ENCODE measurements at regions not wholly inside any gene's neighbourhood (a gene's known extent, or its start where the extent isn't known, plus 50 kb on each side); places are given as distances from the start of the nearest gene placed in this dataset.

DNA sequence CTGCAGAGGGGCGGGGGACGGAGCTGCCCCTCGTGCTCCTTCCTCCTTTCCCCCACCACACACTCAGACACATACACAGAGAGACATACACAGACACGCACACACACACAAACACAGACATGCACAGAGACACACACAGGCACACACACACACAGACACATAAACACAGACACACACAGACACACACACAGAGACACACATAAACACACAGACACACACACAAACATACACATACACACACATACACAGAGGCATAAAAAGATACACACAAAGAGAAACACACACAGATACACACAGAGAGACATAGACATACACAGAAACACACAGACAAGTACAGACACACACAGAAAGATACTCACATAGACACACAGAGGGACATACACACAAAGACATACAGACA lies 136.0 kb downstream of the UQCRFS1 start:
- intact Hi-C loops (cut with micrococcal nuclease): no loop called here
- Mint-ChIP-seq H3K4me3 (no peak overlapping the region), H3K9me3 (no peaks in the 10 kb centered on the region), H3K27me3 (no peaks in the 10 kb centered on the region), H3K36me3 (ENCODE audit: low read depth) (no peaks in the 10 kb centered on the region), H3K27ac (no peak overlapping the region), H3K4me1 (no peaks in the 10 kb centered on the region)
- CTCF ChIA-PET: no interaction called here
- POLR2A ChIA-PET: no interaction called here
- no peak for ATAC-seq (ENCODE audit: low read depth)
- DNase-seq: no peak
- TF ChIP-seq, protein P1, sequence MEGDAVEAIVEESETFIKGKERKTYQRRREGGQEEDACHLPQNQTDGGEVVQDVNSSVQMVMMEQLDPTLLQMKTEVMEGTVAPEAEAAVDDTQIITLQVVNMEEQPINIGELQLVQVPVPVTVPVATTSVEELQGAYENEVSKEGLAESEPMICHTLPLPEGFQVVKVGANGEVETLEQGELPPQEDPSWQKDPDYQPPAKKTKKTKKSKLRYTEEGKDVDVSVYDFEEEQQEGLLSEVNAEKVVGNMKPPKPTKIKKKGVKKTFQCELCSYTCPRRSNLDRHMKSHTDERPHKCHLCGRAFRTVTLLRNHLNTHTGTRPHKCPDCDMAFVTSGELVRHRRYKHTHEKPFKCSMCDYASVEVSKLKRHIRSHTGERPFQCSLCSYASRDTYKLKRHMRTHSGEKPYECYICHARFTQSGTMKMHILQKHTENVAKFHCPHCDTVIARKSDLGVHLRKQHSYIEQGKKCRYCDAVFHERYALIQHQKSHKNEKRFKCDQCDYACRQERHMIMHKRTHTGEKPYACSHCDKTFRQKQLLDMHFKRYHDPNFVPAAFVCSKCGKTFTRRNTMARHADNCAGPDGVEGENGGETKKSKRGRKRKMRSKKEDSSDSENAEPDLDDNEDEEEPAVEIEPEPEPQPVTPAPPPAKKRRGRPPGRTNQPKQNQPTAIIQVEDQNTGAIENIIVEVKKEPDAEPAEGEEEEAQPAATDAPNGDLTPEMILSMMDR (IDR thresholded peaks at IDR 0.05): no peak

DNA sequence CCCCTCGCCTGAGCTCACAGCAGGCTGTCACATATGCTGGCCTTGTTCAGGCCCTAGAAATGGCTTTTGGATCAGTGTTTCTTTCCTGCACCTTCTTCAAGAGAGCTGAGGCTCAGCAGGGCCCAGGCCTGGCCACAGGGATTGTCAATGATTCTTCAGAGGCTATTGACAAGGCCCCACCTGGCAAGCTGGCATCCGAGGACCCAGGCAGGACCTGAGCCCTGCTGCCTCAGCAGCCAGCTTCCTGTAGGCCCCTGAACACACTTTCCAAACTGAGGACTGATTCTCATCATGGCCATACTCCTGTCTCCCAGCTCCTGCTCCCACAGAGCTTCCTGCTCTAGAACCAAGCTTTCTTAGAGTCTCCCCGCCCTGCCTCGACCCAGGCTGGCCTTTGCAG lies 136.8 kb downstream of the UQCRFS1 start:
- ATAC-seq (ENCODE audit: low read depth) (no peak), DNase-seq (no peak)
- POLR2A ChIA-PET: no interaction called here
- intact Hi-C loops (cut with micrococcal nuclease): no loop called here
- H3K4me1 Mint-ChIP-seq: no peaks in the 10 kb centered on the region
- TF ChIP-seq, protein P1 (IDR thresholded peaks at IDR 0.05): no peak
- H3K27me3 Mint-ChIP-seq: no peaks in the 10 kb centered on the region
- CTCF ChIA-PET: no interaction called here
- no peaks in the 10 kb centered on the region for H3K36me3 Mint-ChIP-seq (ENCODE audit: low read depth)
- no peak overlapping the region for H3K4me3 Mint-ChIP-seq
- no peak overlapping the region for H3K27ac Mint-ChIP-seq
- no peaks in the 10 kb centered on the region for H3K9me3 Mint-ChIP-seq

DNA sequence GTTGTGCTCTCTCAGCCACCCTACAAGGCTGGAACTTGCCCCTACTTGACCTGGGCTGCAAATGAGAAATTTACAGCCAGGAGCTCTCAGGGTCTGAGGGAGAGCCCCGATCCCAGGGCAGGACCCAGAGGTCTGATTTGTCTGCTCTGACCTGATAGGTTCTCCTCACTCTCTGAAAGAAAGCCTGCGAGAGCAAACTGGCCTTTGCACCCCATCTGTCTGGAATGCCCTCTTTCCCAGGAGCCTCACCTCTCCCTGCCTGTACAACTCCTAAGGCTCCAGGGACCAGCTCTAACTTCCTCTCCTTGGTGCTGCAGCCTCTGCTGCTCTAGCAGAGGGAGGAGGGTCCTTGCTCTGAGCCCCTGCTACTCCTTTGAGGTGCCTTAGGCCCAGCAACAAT lies 137.8 kb downstream of the UQCRFS1 start:
- Mint-ChIP-seq H3K9me3 (no peaks in the 10 kb centered on the region), H3K36me3 (ENCODE audit: low read depth) (no peaks in the 10 kb centered on the region), H3K4me1 (no peaks in the 10 kb centered on the region), H3K4me3 (no peak overlapping the region), H3K27me3 (no peaks in the 10 kb centered on the region), H3K27ac (no peak overlapping the region)
- TF ChIP-seq, protein P1 (IDR thresholded peaks at IDR 0.05): no peak
- no peak for ATAC-seq (ENCODE audit: low read depth)
- no peak for DNase-seq
- intact Hi-C loops (cut with micrococcal nuclease): no loop called here
- CTCF ChIA-PET: no interaction called here
- POLR2A ChIA-PET: no interaction called here

DNA sequence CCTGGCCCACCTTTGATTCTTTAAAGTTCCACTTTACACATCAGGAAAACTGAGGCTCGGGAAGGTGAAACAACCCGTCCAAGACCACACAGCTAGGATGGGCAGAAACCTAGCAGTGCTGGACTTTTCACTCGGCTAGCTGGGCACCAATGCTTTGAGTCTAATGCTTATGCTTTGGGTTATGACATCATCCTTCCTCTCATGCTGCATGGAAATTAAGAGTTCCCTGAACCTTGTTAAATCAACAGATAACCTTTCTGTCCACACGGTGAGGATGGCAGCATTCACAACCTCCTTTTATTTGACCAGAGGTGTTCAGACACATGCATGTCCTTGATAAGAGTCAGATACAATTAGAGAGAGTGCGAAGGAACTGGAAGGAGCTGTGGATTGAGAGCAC lies 138.4 kb downstream of the UQCRFS1 start:
- Mint-ChIP-seq H3K27ac (no peak overlapping the region), H3K4me3 (no peak overlapping the region), H3K27me3 (no peaks in the 10 kb centered on the region), H3K4me1 (no peaks in the 10 kb centered on the region), H3K36me3 (ENCODE audit: low read depth) (no peaks in the 10 kb centered on the region), H3K9me3 (no peaks in the 10 kb centered on the region)
- POLR2A ChIA-PET: no interaction called here
- ATAC-seq (ENCODE audit: low read depth) (no peak), DNase-seq (no peak)
- CTCF ChIA-PET: no interaction called here
- intact Hi-C loops (cut with micrococcal nuclease): no loop called here
- TF ChIP-seq, protein P1 (IDR thresholded peaks at IDR 0.05): no peak

DNA sequence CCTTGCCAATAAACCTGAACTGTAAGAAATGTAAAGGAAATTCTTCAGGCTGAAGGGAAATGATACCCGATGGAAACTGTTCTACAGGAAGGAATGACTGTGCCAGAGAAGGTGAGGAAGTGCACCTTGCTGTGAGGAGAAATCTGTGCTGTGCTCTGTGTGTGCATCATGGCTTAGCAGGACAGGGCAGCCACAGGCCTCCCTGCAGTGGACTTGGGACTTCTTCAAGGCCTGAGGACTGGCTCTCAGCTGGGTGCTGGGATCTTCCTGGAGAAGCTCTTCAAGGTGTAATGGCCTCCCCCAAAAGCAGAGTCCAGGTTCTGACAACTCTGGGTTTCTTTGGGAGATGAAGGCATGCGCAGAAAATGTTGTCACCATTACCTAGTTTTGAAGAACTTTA lies 145.1 kb downstream of the UQCRFS1 start:
- Mint-ChIP-seq H3K9me3 (peaks cover 1% of the 10 kb centered on the region), H3K4me3 (no peak overlapping the region), H3K27ac (no peak overlapping the region), H3K4me1 (no peaks in the 10 kb centered on the region), H3K27me3 (no peaks in the 10 kb centered on the region), H3K36me3 (ENCODE audit: low read depth) (no peaks in the 10 kb centered on the region)
- intact Hi-C loops (cut with micrococcal nuclease): no loop called here
- no peak for ATAC-seq (ENCODE audit: low read depth)
- TF ChIP-seq, protein P1 (IDR thresholded peaks at IDR 0.05): no peak
- ChIA-PET CTCF (no interaction called here), POLR2A (no interaction called here)
- no peak for DNase-seq
